Colonic mucosa (tissue), 4 donors: ENCODE measurements at regions not wholly inside any gene's neighbourhood (a gene's known extent, or its start where the extent isn't known, plus 50 kb on each side); places are given as distances from the start of the nearest gene placed in this dataset.

Experiments
- DNase-seq: peaks from one replicate; pipeline ENCODE4 v3.0.0-alpha.2; 2020
- H3K27ac ChIP-seq: fragments of 200-600 bp; one replicate; pipeline ENCODE4 v1.8.0; 2021
- H3K27me3 ChIP-seq: fragments of 200-600 bp; one replicate; pipeline ENCODE4 v1.8.0; 2021
- H3K36me3 ChIP-seq: fragments of 200-600 bp; one replicate; pipeline ENCODE4 v1.8.0; 2021
- H3K4me1 ChIP-seq: fragments of 200-600 bp; one replicate; pipeline ENCODE4 v1.8.0; 2021; ENCODE audit warnings: mild to moderate bottlenecking
- H3K4me3 ChIP-seq: fragments of 200-600 bp; one replicate; pipeline ENCODE4 v1.8.0; 2021
- H3K9ac ChIP-seq, 2 donors: one replicate each; pipeline ENCODE4 v1.7.0; 2013; ENCODE audit warnings: control low read depth in 2 of 2, low read depth in 2 of 2, low read length in 2 of 2
- H3K9me3 ChIP-seq: fragments of 200-600 bp; one replicate; pipeline ENCODE4 v1.8.0; 2021
- intact Hi-C: fragments of 100-400 bp; cut with DNase I; formaldehyde crosslinking; loops from one replicate; pipeline ENCODE4 v1.14.1; 2022
- TF ChIP-seq, protein P1 (sequence below): fragments of 200-600 bp; IDR thresholded peaks from one replicate; pipeline ENCODE4 v1.8.0; 2022; ENCODE audit warnings: antibody characterized with exemption, mild to moderate bottlenecking
- donor health status: healthy.
- donor health status: DM: no; HTN: no; CAD: no.
- donor health status: DM: no; HTN: no; CAD: no.

GRCh38 chr15:97013491-97013890, 683.0 kb downstream of the NR2F2 start:
- no peak overlapping the region for H3K4me3 ChIP-seq
- H3K9ac ChIP-seq: no peak overlapping the region
- TF ChIP-seq, protein P1, sequence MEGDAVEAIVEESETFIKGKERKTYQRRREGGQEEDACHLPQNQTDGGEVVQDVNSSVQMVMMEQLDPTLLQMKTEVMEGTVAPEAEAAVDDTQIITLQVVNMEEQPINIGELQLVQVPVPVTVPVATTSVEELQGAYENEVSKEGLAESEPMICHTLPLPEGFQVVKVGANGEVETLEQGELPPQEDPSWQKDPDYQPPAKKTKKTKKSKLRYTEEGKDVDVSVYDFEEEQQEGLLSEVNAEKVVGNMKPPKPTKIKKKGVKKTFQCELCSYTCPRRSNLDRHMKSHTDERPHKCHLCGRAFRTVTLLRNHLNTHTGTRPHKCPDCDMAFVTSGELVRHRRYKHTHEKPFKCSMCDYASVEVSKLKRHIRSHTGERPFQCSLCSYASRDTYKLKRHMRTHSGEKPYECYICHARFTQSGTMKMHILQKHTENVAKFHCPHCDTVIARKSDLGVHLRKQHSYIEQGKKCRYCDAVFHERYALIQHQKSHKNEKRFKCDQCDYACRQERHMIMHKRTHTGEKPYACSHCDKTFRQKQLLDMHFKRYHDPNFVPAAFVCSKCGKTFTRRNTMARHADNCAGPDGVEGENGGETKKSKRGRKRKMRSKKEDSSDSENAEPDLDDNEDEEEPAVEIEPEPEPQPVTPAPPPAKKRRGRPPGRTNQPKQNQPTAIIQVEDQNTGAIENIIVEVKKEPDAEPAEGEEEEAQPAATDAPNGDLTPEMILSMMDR: no peak
- no peak for DNase-seq
- no peaks in the 10 kb centered on the region for H3K36me3 ChIP-seq
- intact Hi-C loops: no loop called here
- H3K27ac ChIP-seq: no peak overlapping the region
- H3K27me3 ChIP-seq: no peaks in the 10 kb centered on the region
- H3K4me1 ChIP-seq: no peaks in the 10 kb centered on the region
- H3K9me3 ChIP-seq: no peaks in the 10 kb centered on the region

- H3K27ac ChIP-seq: no peak overlapping the region
- H3K27me3 ChIP-seq: no peaks in the 10 kb centered on the region
- DNase-seq: no peak
- H3K4me1 ChIP-seq: no peaks in the 10 kb centered on the region
- intact Hi-C loops: no loop called here
- no peak overlapping the region for H3K4me3 ChIP-seq
- no peaks in the 10 kb centered on the region for H3K36me3 ChIP-seq
- TF ChIP-seq, protein P1: no peak
- no peak overlapping the region for H3K9ac ChIP-seq
- H3K9me3 ChIP-seq: no peaks in the 10 kb centered on the region
Observed at GRCh38 chr15:97014001-97014400, 683.5 kb downstream of the NR2F2 start.

DNA sequence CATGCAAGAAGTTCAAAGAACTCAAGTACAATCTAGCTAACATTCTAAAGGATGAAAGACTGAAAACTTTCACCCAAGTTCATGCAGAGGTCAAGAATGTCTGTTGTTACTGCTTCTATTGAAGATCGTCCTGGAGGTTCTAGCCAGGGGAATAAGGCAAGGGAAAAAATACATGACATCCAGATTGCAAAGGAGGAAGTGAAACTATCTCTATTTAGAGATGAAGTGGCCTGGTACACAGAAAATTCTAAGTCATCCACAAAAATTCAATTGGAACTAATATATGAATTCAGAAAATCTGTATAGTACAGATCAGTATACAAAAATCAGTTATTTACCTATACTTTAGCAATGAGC, 693.0 kb downstream of the NR2F2 start:
- Histone ChIP-seq H3K4me3 (no peak overlapping the region), H3K9ac (no peak overlapping the region), H3K9me3 (no peaks in the 10 kb centered on the region), H3K27ac (no peak overlapping the region), H3K36me3 (no peaks in the 10 kb centered on the region), H3K4me1 (no peaks in the 10 kb centered on the region), H3K27me3 (no peaks in the 10 kb centered on the region)
- intact Hi-C loops: no loop called here
- no peak for DNase-seq
- TF ChIP-seq, protein P1: no peak

- TF ChIP-seq, protein P1: no peak
- no peaks in the 10 kb centered on the region for H3K4me1 ChIP-seq
- no peak overlapping the region for H3K9ac ChIP-seq
- DNase-seq: no peak
- no peaks in the 10 kb centered on the region for H3K9me3 ChIP-seq
- H3K36me3 ChIP-seq: no peaks in the 10 kb centered on the region
- no peak overlapping the region for H3K4me3 ChIP-seq
- intact Hi-C loops: no loop called here
- H3K27me3 ChIP-seq: no peaks in the 10 kb centered on the region
- no peak overlapping the region for H3K27ac ChIP-seq
Observed at GRCh38 chr15:97026781-97027180, 696.3 kb downstream of the NR2F2 start.

GRCh38 chr15:97027772-97028171, 697.3 kb downstream of the NR2F2 start:
- DNase-seq: no peak
- H3K4me1 ChIP-seq: no peaks in the 10 kb centered on the region
- no peaks in the 10 kb centered on the region for H3K27me3 ChIP-seq
- H3K9me3 ChIP-seq: no peaks in the 10 kb centered on the region
- H3K36me3 ChIP-seq: no peaks in the 10 kb centered on the region
- TF ChIP-seq, protein P1: no peak
- intact Hi-C loops: no loop called here
- H3K9ac ChIP-seq: no peak overlapping the region
- H3K27ac ChIP-seq: no peak overlapping the region
- H3K4me3 ChIP-seq: no peak overlapping the region

- no peak overlapping the region for H3K9ac ChIP-seq
- DNase-seq: no peak
- H3K27me3 ChIP-seq: no peaks in the 10 kb centered on the region
- TF ChIP-seq, protein P1: no peak
- H3K36me3 ChIP-seq: no peaks in the 10 kb centered on the region
- H3K4me1 ChIP-seq: no peaks in the 10 kb centered on the region
- no peak overlapping the region for H3K27ac ChIP-seq
- no peaks in the 10 kb centered on the region for H3K9me3 ChIP-seq
- no peak overlapping the region for H3K4me3 ChIP-seq
- intact Hi-C loops: no loop called here
Observed at GRCh38 chr15:97030251-97030650, 699.8 kb downstream of the NR2F2 start.
